Breast epithelium (tissue), 3 donors: ENCODE measurements at regions not wholly inside any gene's neighbourhood (a gene's known extent, or its start where the extent isn't known, plus 50 kb on each side); places are given as distances from the start of the nearest gene placed in this dataset.

Experiments used
- CTCF ChIP-seq, 3 donors: fragments of 450-650 bp; IDR thresholded peaks; one replicate each; pipeline ENCODE4 v1.5.1; 2016 to 2017; ENCODE audit warnings: antibody characterized with exemption in 3 of 3, mild to moderate bottlenecking in 3 of 3, moderate library complexity in 3 of 3
- POLR2AphosphoS5 ChIP-seq, 3 donors: sonication (generic); formaldehyde crosslinking; IDR thresholded peaks; one replicate each; pipeline ENCODE4 v1.6.1; 2017; ENCODE audit warnings: antibody characterized with exemption in 3 of 3

- no peak for TF ChIP-seq CTCF (IDR thresholded peaks at IDR 0.05)
- TF ChIP-seq POLR2AphosphoS5 (IDR thresholded peaks at IDR 0.05), result no peak
Measured at GRCh38 chr9:87371795-87372355, 125.8 kb upstream of the DAPK1 start.
